Endodermal cell (in vitro differentiated cells): ENCODE measurements at regions not wholly inside any gene's neighbourhood (a gene's known extent, or its start where the extent isn't known, plus 50 kb on each side); places are given as distances from the start of the nearest gene placed in this dataset.

Source experiments
- DNase-seq: peaks from one replicate; pipeline ENCODE4 v3.0.0-alpha.2; 2017
- H3K27ac ChIP-seq: 2 replicates; pipeline ENCODE4 v1.5.1; 2013; ENCODE audit warnings: mild to moderate bottlenecking, low read depth, low read length, moderate library complexity
- H3K27me3 ChIP-seq: 2 replicates; pipeline ENCODE4 v1.6.1; 2013; ENCODE audit warnings: mild to moderate bottlenecking, low read length, moderate library complexity; ENCODE audit not compliant: insufficient read depth, control insufficient read depth, poor library complexity, severe bottlenecking
- H3K36me3 ChIP-seq: 2 replicates; pipeline ENCODE4 v1.7.0; 2013; ENCODE audit warnings: mild to moderate bottlenecking, low read length, moderate library complexity; ENCODE audit not compliant: control insufficient read depth, insufficient read depth
- H3K4me1 ChIP-seq: one replicate; pipeline ENCODE4 v1.7.0; 2013; ENCODE audit warnings: low read length; ENCODE audit not compliant: control insufficient read depth, insufficient read depth
- H3K4me3 ChIP-seq: 2 replicates; pipeline ENCODE4 v1.5.1; 2013; ENCODE audit warnings: mild to moderate bottlenecking, low read length, moderate library complexity
- H3K9ac ChIP-seq: 2 replicates; pipeline ENCODE4 v1.6.1; 2013; ENCODE audit warnings: mild to moderate bottlenecking, low read length, moderate library complexity; ENCODE audit not compliant: poor library complexity, severe bottlenecking; ENCODE audit errors: extremely low read depth
- H3K9me3 ChIP-seq: 2 replicates; pipeline ENCODE4 v1.6.1; 2013; ENCODE audit warnings: mild to moderate bottlenecking, low read length, moderate library complexity; ENCODE audit not compliant: control insufficient read depth
- H3K27ac Mint-ChIP-seq: 2 replicates; pipeline ENCODE4 v1.8.0; 2020; ENCODE audit warnings: mixed read lengths
- H3K27me3 Mint-ChIP-seq: 2 replicates; pipeline ENCODE4 v1.8.0; 2021; ENCODE audit warnings: mild to moderate bottlenecking, mixed read lengths; ENCODE audit not compliant: insufficient read depth
- H3K36me3 Mint-ChIP-seq: 2 replicates; pipeline ENCODE4 v1.8.0; 2020; ENCODE audit warnings: low read depth, mixed read lengths
- H3K4me1 Mint-ChIP-seq: 2 replicates; pipeline ENCODE4 v1.8.0; 2020; ENCODE audit warnings: mixed read lengths
- H3K4me3 Mint-ChIP-seq: 2 replicates; pipeline ENCODE4 v1.8.0; 2020; ENCODE audit warnings: mild to moderate bottlenecking, moderate library complexity, mixed read lengths
- H3K9me3 Mint-ChIP-seq: 2 replicates; pipeline ENCODE4 v1.8.0; 2020; ENCODE audit warnings: mild to moderate bottlenecking, mixed read lengths
- WGBS, 2 experiments: methylation state at CpG; one replicate each; pipeline versions ENCODE4 v1.1.5 to v1.1.7; 2013; ENCODE audit warnings: missing lambda C conversion rate in 2 of 2, mixed read lengths in 1 of 2; ENCODE audit not compliant: insufficient coverage in 1 of 2, insufficient read length in 1 of 2; 5-methylcytosine and 5-hydroxymethylcytosine counted together
- TF ChIP-seq, protein P1 (sequence below): fragments of 200-600 bp; sonication (generic); conservative IDR thresholded peaks from 2 replicates; pipeline ENCODE4 v1.5.0; 2021; ENCODE audit warnings: antibody characterized with exemption, mild to moderate bottlenecking

DNA sequence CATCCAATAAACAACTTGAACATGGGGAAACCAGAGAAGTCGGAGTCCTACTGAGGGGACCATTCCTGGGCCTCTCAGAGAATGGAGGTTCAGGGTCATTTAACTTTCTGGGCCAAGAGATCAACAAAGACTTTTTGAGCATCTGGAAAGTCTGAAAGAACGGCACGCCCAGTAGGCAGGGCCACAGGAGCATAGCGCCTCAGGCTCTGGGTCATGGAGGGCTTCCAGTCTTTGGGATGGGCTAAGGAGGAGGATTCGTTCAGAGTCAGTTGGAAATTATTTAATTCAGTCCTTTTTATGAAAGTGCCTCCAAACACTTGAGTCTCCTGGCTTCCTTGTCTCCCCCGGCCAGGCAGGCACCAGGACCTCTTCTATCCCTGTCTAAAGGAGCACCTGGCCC, 101.1 kb upstream of the GLI2 start:
- TF ChIP-seq, protein P1, sequence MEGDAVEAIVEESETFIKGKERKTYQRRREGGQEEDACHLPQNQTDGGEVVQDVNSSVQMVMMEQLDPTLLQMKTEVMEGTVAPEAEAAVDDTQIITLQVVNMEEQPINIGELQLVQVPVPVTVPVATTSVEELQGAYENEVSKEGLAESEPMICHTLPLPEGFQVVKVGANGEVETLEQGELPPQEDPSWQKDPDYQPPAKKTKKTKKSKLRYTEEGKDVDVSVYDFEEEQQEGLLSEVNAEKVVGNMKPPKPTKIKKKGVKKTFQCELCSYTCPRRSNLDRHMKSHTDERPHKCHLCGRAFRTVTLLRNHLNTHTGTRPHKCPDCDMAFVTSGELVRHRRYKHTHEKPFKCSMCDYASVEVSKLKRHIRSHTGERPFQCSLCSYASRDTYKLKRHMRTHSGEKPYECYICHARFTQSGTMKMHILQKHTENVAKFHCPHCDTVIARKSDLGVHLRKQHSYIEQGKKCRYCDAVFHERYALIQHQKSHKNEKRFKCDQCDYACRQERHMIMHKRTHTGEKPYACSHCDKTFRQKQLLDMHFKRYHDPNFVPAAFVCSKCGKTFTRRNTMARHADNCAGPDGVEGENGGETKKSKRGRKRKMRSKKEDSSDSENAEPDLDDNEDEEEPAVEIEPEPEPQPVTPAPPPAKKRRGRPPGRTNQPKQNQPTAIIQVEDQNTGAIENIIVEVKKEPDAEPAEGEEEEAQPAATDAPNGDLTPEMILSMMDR, result no peak
- H3K4me1 Mint-ChIP-seq, result peaks cover 12% of the 10 kb centered on the region
- H3K9ac ChIP-seq, result no peak overlapping the region
- H3K4me3 Mint-ChIP-seq, result no peak overlapping the region
- no peak overlapping the region for H3K27ac Mint-ChIP-seq
- H3K9me3 ChIP-seq, result no peaks in the 10 kb centered on the region
- H3K27ac ChIP-seq, result no peak overlapping the region
- peaks cover 6% of the 10 kb centered on the region for H3K27me3 Mint-ChIP-seq
- no peaks in the 10 kb centered on the region for H3K36me3 ChIP-seq
- H3K36me3 Mint-ChIP-seq, result no peaks in the 10 kb centered on the region
- peak; percentile 22 for DNase-seq
- no peaks in the 10 kb centered on the region for H3K9me3 Mint-ChIP-seq
- no peaks in the 10 kb centered on the region for H3K4me1 ChIP-seq
- 90% methylated on average over 6 of the region's 6 CpGs for WGBS, 2 experiments
- no peak overlapping the region for H3K4me3 ChIP-seq
- H3K27me3 ChIP-seq, result no peaks in the 10 kb centered on the region

DNA sequence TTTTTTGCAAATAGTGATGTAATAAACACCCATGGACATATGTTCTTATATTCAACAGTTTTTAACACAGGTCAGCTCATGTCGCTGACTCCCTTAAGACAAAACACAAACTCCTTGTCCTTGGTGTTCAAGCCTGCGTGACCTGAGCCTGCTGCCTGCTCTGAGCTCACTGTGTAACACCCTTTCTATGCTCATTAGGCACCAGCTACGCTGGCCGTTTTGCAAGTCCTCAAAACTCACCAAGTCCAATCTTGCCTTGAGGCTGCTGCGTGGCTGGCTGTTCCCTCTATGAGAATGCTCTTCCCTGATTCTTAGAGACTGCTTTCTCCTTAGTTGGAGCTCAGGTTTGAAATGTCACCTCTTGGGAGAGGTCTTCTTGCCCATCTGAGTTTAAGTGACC, 100.5 kb upstream of the GLI2 start:
- TF ChIP-seq, protein P1, result no peak
- H3K36me3 Mint-ChIP-seq, result no peaks in the 10 kb centered on the region
- Histone ChIP-seq H3K4me3 (no peak overlapping the region), H3K27ac (no peak overlapping the region), H3K9ac (no peak overlapping the region), H3K27me3 (no peaks in the 10 kb centered on the region), H3K9me3 (no peaks in the 10 kb centered on the region), H3K36me3 (no peaks in the 10 kb centered on the region), H3K4me1 (no peaks in the 10 kb centered on the region)
- H3K4me1 Mint-ChIP-seq, result peaks cover 12% of the 10 kb centered on the region
- no peak overlapping the region for H3K27ac Mint-ChIP-seq
- H3K9me3 Mint-ChIP-seq, result no peaks in the 10 kb centered on the region
- H3K4me3 Mint-ChIP-seq, result no peak overlapping the region
- WGBS, 2 experiments, result 93 to 95% methylated on average over 3 to 5 of the region's 5 CpGs
- H3K27me3 Mint-ChIP-seq, result peaks cover 5% of the 10 kb centered on the region
- DNase-seq, result peak; percentile 24

DNA sequence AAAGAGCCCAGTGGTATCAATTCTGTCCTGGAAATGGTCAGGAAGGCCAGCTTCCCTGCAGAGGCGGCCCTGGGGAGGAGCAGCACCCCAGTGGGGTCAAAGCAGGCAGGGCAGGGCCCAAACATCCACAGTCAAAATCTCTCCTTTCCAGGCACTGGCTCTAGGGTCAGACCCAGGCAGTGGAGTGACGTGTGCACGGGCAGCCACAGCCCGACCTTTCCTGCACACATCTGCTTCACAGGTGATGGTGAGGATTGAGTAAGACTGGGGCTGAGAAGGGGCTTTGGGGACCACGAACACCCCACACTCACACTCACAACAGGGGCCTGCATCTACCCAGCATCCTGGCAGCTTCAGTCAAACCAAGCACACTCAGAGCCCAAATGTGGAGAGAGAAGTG, 97.8 kb upstream of the GLI2 start:
- Mint-ChIP-seq H3K4me3 (no peak overlapping the region), H3K9me3 (peaks cover 5% of the 10 kb centered on the region), H3K4me1 (peaks cover 19% of the 10 kb centered on the region), H3K27ac (no peak overlapping the region), H3K36me3 (no peaks in the 10 kb centered on the region), H3K27me3 (peaks cover 6% of the 10 kb centered on the region)
- WGBS, 2 experiments, result 89 to 100% methylated on average over 1 to 5 of the region's 5 CpGs
- Histone ChIP-seq H3K27ac (no peak overlapping the region), H3K9ac (no peak overlapping the region), H3K4me1 (no peaks in the 10 kb centered on the region), H3K27me3 (no peaks in the 10 kb centered on the region), H3K36me3 (no peaks in the 10 kb centered on the region), H3K9me3 (peaks cover 10% of the 10 kb centered on the region), H3K4me3 (no peak overlapping the region)
- TF ChIP-seq, protein P1, result no peak
- DNase-seq, result peak; percentile 23
